ENCODE measurements at regions not wholly inside any gene's neighbourhood (a gene's known extent, or its start where the extent isn't known, plus 50 kb on each side); places are given as distances from the start of the nearest gene placed in this dataset.
"Not testable (repeated sequence)": the region's sequence is repeated elsewhere in the genome, so short reads cannot be mapped to it uniquely, and the experiment has no call there.

DNA sequence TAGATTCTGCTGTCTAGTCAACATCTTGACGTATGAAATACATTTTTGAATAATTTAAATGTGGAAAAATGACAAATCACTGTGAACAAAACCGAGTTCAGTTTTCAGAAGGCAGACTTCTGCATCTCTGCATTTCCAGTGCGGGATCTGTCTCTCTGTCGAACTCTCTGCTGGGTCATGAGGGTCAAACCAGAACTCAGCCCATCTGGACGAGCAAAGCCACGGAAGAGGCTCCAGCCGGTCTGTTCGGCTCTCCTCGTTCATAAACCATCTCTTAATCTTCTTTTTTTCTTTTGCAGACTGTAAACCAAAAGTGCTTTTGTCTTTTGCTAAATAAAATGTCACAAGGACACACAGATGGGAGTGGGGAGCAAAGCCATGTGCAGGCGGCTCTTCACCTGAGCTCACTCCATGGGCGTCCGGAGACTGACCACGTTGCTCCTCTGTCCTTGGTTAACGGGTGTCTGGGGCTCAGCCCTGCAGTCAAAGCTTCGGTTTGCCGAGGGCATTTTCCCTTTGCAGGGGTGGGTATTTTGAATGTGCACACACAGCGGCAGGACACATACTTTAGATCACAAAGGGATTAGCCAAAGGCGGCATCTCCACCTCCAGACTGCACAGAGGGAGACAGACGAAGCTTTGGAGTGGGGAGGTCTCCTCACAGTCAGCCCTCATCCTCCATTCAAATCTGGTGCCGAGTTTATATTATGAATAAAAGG, 737.9 kb upstream of the SALL3 start:
- DNase-seq = no peak

DNA sequence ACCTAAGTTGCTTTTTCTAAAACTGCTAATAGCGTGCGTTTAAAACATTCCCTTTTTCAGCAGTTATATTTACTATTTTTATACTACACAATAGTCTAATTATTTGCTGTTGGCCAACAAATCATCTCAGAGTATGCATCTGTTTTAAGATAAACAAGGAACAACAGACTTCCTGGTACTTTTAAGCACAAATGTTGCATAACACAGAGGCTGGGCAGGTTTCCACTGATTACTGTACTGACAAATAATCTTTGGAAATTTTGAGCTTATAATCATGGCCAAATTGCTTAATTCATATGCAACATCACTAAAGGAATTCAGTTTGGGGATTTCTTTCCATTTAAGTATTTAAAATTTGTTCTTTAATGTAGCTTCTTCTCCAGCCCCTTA, 737.4 kb upstream of the SALL3 start:
- DNase-seq = no peak

- DNase-seq = no peak
These were observed 736.8 kb upstream of the SALL3 start for GRCh38 chr18:78242806-78243205.

GRCh38 chr18:78244779-78245178, 734.8 kb upstream of the SALL3 start:
- DNase-seq = no peak

DNA sequence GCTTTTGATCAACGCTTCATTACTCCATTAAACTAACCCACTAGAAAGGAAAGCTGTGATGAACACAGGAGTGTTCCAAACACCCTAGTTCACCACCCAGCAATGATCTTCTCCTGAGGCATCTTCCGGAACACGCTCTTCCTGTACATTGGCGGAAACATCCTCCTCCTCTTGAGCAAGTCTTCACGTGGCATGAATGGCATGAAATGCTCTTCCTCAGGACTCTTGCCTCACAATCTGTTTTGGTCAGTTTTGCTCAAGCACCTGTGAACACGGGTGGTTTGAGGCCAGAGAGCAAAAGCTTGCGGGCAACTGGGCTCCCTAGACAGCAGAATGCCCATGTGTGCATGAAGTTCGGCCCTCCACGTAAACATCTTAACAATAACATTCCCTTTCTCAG, 734.2 kb upstream of the SALL3 start:
- DNase-seq = no peak

DNA sequence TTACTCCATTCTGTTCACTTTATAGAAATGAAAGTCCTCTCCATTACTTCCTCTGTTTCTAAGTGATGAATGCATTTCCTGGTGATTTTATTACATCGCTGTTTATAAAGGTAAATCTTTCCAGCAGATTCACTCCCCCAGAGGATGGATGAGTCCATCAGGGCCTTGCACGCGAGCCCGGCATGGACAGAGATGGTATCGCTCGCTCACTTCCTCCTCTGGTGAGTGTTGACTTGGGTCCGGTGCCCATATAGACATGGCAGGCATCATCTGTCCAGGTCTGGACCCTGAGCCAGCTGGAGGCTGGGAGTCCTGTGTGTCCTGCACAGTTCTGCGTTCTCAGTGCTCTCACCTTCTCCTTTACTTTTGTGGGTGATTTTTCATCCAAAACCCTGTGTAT, 733.6 kb upstream of the SALL3 start:
- no peak for DNase-seq

- DNase-seq = no peak
These were observed 733.0 kb upstream of the SALL3 start for GRCh38 chr18:78246588-78246987.

DNA sequence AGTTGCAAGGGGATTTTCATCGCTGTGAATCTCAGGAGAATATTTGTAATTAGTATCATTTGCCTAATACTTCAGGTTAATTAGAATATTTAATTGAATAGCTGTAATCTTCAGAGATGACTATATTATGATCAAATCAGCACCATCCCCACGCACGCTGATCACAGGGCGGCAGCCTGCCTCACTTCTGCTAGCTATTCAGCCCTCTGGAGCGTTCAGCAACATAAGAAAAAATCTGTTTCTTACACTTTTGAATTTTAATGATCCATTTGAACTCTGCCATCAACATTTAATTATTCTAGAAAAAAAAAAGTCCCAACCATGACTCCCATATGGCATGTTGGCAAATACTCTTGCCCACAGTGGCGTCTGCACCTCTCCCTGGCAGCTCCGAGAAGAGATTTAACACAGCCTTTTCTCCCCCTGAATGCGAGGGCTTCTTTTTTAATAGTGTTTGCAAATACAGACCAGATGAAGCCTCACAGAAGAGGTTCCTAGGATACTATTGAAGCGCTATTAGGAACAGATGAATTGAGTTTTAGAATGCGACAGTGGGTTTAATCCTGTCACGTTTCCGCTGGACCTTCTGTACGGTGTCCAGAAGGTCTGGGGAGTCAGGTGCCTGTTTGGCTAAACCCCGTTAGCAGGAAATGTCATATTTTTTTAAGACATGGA, 731.9 kb upstream of the SALL3 start:
- no peak for DNase-seq

- no peak for DNase-seq
These were observed 724.6 kb upstream of the SALL3 start for GRCh38 chr18:78255013-78255412.

DNA sequence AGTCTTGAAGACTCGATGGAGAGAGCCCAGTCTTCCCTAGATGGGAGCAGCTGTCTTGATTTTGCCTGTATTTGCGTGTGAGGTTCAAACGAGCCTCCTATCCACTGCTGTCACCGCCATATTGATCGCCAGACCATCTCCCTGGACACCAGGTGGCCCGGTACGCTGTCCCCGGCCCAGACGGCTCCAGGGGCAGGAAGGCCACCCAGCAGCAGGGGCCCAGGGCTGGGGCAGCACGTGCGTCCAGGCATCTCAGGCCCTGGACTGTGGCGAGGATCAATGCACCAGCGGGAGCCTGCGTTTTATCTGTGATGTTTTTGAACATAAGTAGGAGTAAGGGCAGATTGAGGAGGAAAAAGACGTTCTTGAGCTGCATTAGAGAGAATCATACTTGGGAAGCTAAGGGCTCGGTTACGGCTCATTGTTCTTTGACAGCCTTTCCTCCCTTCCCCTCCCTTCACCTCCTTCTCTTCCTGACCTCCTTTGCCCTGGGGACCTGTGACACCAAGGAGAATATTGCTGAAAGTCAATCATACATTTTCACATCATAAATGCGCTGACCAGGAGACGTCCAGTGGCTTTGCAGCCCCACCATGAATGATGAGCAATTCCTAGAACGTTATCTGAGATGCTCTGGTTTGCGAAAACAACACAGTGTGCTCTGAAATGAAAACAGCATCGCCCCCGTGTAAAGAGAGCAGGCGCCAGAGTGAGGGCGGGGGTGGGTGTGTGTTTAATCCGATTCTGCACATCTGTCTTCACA, 711.2 kb upstream of the SALL3 start:
- no peak for DNase-seq

- DNase-seq = no peak
These were observed 707.8 kb upstream of the SALL3 start for GRCh38 chr18:78271790-78272189.

GRCh38 chr18:78273876-78274275, 705.7 kb upstream of the SALL3 start:
- DNase-seq = no peak

DNA sequence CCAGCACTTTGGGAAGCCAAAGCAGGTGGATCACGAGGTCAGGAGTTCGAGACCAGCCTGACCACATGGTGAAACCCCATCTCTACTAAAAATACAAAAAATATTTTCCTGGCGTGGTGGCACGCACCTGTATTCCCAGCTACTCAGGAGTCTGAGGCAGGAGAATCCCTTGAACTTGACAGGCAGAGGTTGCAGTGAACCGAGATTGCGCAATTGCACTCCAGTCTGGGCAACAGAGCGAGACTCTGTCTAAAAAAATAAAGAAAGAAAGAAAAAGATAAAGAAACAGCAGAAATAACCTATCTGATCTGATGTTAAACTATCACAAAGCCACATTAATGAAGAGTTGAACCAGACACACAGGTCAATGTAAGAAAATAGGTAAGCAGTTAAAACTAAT, 696.2 kb upstream of the SALL3 start:
- DNase-seq = not testable (repeated sequence)

DNA sequence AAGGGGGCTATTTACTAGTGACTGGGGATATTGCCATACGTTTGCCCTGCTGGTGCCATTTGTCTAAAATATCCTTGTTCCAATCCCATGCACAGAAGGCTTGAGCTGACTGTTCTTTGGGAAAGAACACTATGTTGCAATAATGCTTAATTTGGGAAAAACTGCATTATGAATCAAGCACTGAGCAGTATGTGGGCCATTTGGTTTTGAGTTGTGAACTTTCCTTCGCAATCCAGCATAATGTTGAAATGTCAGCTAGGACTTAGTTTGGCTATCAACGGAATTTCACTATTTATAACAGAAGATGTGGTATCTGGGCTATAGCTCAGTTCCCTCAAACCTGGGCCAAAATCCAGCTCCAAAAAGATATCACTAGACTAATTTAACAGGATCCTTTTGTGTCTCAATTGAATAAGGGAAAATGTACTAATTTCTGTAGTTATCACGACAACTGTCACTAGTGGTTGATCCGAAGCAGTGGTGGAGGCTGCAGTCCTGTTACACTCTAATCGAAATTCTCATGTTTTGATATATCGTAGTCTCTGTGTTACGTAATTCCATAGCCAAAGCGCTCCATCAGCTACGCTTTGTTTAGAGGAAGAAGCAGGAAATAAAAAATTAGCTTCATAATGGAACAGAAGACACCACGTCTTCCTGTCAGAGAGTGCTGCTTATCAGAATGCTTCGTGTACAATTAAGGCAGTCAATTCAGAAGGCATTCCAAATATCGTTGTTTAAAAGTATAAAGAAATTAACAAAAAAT, 686.8 kb upstream of the SALL3 start:
- no peak for DNase-seq

- no peak for DNase-seq
These were observed 686.1 kb upstream of the SALL3 start for GRCh38 chr18:78293540-78293939.

GRCh38 chr18:78293940-78294541, 685.6 kb upstream of the SALL3 start:
- no peak for DNase-seq

DNA sequence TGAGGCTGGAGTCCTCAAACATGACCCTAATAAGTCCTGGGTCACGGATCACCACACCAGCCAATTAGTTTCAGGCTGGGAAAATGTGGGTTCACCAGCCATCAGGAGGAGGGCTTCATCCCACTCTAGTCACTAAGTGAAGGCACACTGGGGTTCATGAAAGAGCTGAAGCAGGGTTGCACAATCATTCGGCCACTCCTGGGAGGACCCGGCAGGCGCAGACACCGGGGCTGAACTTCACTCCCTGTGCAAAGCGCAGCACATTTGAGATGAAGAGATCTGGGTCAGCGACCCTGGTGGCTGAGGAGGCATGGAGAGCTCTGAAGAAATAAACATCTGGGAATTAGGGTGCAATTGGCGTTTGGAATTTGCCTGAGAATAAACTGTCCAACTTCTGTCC, 684.4 kb upstream of the SALL3 start:
- DNase-seq = no peak

GRCh38 chr18:78296166-78296565, 683.5 kb upstream of the SALL3 start:
- DNase-seq = no peak

GRCh38 chr18:78297048-78297447, 682.6 kb upstream of the SALL3 start:
- DNase-seq = no peak

- no peak for DNase-seq
These were observed 676.0 kb upstream of the SALL3 start for GRCh38 chr18:78303519-78304191.

GRCh38 chr18:78304192-78305164, 675.1 kb upstream of the SALL3 start:
- no peak for DNase-seq
